PC-3 (cell line): ENCODE measurements at regions not wholly inside any gene's neighbourhood (a gene's known extent, or its start where the extent isn't known, plus 50 kb on each side); places are given as distances from the start of the nearest gene placed in this dataset.

Source experiments
- CTCF ChIP-seq: fragments of 300-600 bp; sonication (generic); conservative IDR thresholded peaks from 2 replicates; pipeline ENCODE4 v1.5.1; 2017; ENCODE audit warnings: antibody characterized with exemption, low read depth, mild to moderate bottlenecking, low read length
- EZH2 ChIP-seq: fragments of 300-600 bp; sonication (generic); IDR thresholded peaks from one replicate; pipeline ENCODE4 v1.6.1; 2017; ENCODE audit warnings: antibody characterized with exemption, mild to moderate bottlenecking, low read length; ENCODE audit not compliant: unreplicated experiment
- EZH2phosphoT487 ChIP-seq: fragments of 300-600 bp; sonication (generic); IDR thresholded peaks from 2 replicates; pipeline ENCODE4 v1.6.1; 2018; ENCODE audit warnings: mild to moderate bottlenecking, antibody characterized with exemption, low read length, borderline replicate concordance

DNA sequence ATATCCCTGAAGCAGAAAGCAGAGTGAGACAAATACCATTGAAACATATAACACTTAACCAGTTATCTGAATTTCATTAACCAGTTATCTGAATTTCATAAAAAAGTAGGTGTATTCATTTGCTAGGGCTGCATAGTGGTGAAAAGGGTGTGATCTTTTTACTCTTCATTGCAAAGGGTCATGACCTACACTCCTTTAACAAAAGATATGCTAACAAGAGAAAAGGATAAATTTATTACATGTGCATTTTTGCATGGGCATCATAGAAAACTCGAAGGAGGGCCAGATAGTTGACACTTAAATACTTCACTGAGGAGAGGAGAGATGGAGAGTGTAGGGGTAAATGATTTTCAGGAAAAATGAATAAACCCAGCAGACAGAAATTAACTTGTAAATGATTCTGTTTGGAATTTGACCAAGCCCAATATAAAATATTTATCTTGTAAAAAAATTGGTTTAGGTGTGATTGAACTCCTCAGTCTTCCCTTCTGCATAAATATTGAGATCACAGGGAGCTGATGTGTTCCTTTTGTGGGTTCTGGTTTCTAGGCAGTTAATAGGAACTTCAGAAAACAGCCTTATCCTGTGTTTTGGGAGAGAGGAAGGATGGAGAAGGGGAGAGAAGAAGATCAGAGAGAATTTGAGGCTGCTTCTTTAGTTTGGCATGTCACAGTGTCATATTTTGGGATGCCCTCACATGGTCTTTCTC, 372.5 kb upstream of the SYT4 start:
- TF ChIP-seq CTCF: no peak
- TF ChIP-seq EZH2phosphoT487: no peak
- TF ChIP-seq EZH2: no peak
